Adrenal gland (tissue), 5 donors: ENCODE measurements at regions not wholly inside any gene's neighbourhood (a gene's known extent, or its start where the extent isn't known, plus 50 kb on each side); places are given as distances from the start of the nearest gene placed in this dataset.

Experiments used
- POLR2A ChIP-seq, 2 donors: fragments of 450-650 bp; IDR thresholded peaks; one replicate each; pipeline ENCODE4 v1.6.1; 2017; ENCODE audit warnings: antibody characterized with exemption in 2 of 2, mild to moderate bottlenecking in 2 of 2, moderate library complexity in 1 of 2
- TF ChIP-seq, protein P1 (sequence below), 6 experiments: fragments of 450-650 bp in 4 of 6; fragments of 200-600 bp in 2 of 6; sonication (generic) in 1 of 6; IDR thresholded peaks; 1 replicate in 5 of 6; 2 replicates in 1 of 6; pipeline versions ENCODE4 v1.5.1 to v1.8.0; 2016 to 2021; ENCODE audit warnings: antibody characterized with exemption in 6 of 6, mild to moderate bottlenecking in 2 of 6, moderate library complexity in 1 of 6
- donor health status: DM: no; HTN: no; CAD: no.

DNA sequence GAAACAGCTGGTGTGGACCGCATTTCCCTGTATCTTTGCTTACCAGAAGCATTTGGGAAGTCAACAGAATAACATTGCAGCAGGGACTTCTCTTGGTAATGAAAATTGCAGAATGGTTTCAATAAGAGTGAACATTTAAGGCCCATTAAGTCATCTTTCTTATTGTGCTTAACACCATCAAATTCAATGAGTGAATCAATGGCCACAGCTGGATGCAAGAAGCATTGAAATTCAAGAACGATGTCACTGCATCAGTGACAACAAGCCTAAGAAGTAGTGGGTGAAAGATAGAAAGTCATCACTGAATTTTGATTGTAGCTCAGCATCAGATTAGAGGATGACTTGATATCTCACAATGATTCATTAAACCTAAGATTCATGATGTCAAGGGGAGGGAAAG lies 93.9 kb upstream of the GPM6A start:
- TF ChIP-seq POLR2A (IDR thresholded peaks at IDR 0.05), result no peak
- TF ChIP-seq, protein P1, sequence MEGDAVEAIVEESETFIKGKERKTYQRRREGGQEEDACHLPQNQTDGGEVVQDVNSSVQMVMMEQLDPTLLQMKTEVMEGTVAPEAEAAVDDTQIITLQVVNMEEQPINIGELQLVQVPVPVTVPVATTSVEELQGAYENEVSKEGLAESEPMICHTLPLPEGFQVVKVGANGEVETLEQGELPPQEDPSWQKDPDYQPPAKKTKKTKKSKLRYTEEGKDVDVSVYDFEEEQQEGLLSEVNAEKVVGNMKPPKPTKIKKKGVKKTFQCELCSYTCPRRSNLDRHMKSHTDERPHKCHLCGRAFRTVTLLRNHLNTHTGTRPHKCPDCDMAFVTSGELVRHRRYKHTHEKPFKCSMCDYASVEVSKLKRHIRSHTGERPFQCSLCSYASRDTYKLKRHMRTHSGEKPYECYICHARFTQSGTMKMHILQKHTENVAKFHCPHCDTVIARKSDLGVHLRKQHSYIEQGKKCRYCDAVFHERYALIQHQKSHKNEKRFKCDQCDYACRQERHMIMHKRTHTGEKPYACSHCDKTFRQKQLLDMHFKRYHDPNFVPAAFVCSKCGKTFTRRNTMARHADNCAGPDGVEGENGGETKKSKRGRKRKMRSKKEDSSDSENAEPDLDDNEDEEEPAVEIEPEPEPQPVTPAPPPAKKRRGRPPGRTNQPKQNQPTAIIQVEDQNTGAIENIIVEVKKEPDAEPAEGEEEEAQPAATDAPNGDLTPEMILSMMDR (IDR thresholded peaks at IDR 0.05), result no peak
